Ovary (tissue), 3 donors: ENCODE measurements at regions not wholly inside any gene's neighbourhood (a gene's known extent, or its start where the extent isn't known, plus 50 kb on each side); places are given as distances from the start of the nearest gene placed in this dataset.

Source experiments
- EP300 ChIP-seq: sonication (generic); formaldehyde crosslinking; IDR thresholded peaks from one replicate; pipeline ENCODE4 v1.6.1; 2017; ENCODE audit warnings: antibody characterized with exemption
- TF ChIP-seq, protein P1 (sequence below), 3 donors: fragments of 450-650 bp in 2 of 3; fragments of 200-600 bp in 1 of 3; IDR thresholded peaks; one replicate each; pipeline versions ENCODE4 v1.5.1 to v1.8.0; 2016 to 2022; ENCODE audit warnings: antibody characterized with exemption in 3 of 3, mild to moderate bottlenecking in 1 of 3
- donor health status: DM: no; HTN: no; CAD: no.

DNA sequence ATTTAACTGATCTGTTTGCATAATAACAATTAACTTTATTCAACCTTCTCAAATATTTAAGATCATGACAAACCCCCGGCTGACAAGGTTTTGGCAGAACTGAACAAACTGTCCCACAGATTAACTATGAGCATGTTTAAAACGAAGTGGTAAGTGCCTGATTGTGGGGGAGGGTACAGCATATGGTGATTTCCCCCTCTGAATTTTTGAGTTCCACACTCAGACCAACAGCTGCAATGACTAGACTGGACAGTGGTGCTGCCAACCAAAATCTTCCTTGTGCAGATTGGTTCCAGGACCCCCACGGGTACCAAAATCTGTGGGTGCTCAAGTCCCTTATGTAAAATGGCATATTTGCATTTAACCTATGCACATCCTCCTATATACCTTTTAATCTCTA lies 449.5 kb downstream of the SHQ1 start:
- TF ChIP-seq, protein P1, sequence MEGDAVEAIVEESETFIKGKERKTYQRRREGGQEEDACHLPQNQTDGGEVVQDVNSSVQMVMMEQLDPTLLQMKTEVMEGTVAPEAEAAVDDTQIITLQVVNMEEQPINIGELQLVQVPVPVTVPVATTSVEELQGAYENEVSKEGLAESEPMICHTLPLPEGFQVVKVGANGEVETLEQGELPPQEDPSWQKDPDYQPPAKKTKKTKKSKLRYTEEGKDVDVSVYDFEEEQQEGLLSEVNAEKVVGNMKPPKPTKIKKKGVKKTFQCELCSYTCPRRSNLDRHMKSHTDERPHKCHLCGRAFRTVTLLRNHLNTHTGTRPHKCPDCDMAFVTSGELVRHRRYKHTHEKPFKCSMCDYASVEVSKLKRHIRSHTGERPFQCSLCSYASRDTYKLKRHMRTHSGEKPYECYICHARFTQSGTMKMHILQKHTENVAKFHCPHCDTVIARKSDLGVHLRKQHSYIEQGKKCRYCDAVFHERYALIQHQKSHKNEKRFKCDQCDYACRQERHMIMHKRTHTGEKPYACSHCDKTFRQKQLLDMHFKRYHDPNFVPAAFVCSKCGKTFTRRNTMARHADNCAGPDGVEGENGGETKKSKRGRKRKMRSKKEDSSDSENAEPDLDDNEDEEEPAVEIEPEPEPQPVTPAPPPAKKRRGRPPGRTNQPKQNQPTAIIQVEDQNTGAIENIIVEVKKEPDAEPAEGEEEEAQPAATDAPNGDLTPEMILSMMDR (IDR thresholded peaks at IDR 0.05): no peak
- no peak for TF ChIP-seq EP300
